Right lobe of liver (tissue), 4 donors: ENCODE measurements at regions not wholly inside any gene's neighbourhood (a gene's known extent, or its start where the extent isn't known, plus 50 kb on each side); places are given as distances from the start of the nearest gene placed in this dataset.

Source experiments
- POLR2A ChIP-seq: fragments of 450-650 bp; IDR thresholded peaks from one replicate; pipeline ENCODE4 v1.6.1; 2017; ENCODE audit warnings: antibody characterized with exemption, mild to moderate bottlenecking
- TF ChIP-seq, protein P1 (sequence below), 4 donors: fragments of 200-600 bp in 3 of 4; fragments of 450-650 bp in 1 of 4; IDR thresholded peaks; one replicate each; pipeline versions ENCODE4 v1.5.1 to v1.8.0; 2016 to 2022; ENCODE audit warnings: antibody characterized with exemption in 4 of 4, mild to moderate bottlenecking in 2 of 4
- donor health status: DM: no; HTN: no; CAD: no.
- donor health status: DM: no; HTN: no; CAD: no.
- donor health status: DM: no; HTN: yes; CAD: no.

GRCh38 chr5:71904852-71905251 is 185.8 kb downstream of the CARTPT start:
- TF ChIP-seq, protein P1, sequence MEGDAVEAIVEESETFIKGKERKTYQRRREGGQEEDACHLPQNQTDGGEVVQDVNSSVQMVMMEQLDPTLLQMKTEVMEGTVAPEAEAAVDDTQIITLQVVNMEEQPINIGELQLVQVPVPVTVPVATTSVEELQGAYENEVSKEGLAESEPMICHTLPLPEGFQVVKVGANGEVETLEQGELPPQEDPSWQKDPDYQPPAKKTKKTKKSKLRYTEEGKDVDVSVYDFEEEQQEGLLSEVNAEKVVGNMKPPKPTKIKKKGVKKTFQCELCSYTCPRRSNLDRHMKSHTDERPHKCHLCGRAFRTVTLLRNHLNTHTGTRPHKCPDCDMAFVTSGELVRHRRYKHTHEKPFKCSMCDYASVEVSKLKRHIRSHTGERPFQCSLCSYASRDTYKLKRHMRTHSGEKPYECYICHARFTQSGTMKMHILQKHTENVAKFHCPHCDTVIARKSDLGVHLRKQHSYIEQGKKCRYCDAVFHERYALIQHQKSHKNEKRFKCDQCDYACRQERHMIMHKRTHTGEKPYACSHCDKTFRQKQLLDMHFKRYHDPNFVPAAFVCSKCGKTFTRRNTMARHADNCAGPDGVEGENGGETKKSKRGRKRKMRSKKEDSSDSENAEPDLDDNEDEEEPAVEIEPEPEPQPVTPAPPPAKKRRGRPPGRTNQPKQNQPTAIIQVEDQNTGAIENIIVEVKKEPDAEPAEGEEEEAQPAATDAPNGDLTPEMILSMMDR (IDR thresholded peaks at IDR 0.05), result no peak
- no peak for TF ChIP-seq POLR2A
